OCI-LY3 (cell line): ENCODE measurements at regions not wholly inside any gene's neighbourhood (a gene's known extent, or its start where the extent isn't known, plus 50 kb on each side); places are given as distances from the start of the nearest gene placed in this dataset.

Experiments used
- H2AFZ ChIP-seq: fragments of 200-600, 300-600 bp; shearing (Covaris generic); 2 replicates; pipeline ENCODE4 v1.6.0; 2014; ENCODE audit warnings: antibody characterized with exemption, low read depth, low read length
- H3K27ac ChIP-seq: fragments of 200-600, 300-600 bp; sonication (generic); 2 replicates; pipeline ENCODE4 v1.5.1; 2014; ENCODE audit warnings: mild to moderate bottlenecking, low read length, moderate library complexity, mixed read lengths
- H3K27me3 ChIP-seq: fragments of 200-600, 300-600 bp; sonication (generic); 2 replicates; pipeline ENCODE4 v1.6.1; 2014; ENCODE audit warnings: low read depth, low read length, mixed read lengths
- H3K36me3 ChIP-seq: fragments of 200-600, 300-600 bp; sonication (generic); replicated peaks from 2 replicates; pipeline ENCODE3; 2014; ENCODE audit warnings: low read depth, low read length, mixed read lengths
- H3K4me1 ChIP-seq: fragments of 300-600, 200-600 bp; sonication (generic); 2 replicates; pipeline ENCODE4 v1.6.1; 2014; ENCODE audit warnings: low read length, mixed read lengths
- H3K4me2 ChIP-seq: fragments of 200-600, 300-600 bp; sonication (generic); 2 replicates; pipeline ENCODE4 v1.6.1; 2014; ENCODE audit warnings: low read length, mixed read lengths
- H3K4me3 ChIP-seq: fragments of 300-600, 200-600 bp; sonication (generic); 2 replicates; pipeline ENCODE4 v1.5.1; 2014; ENCODE audit warnings: antibody characterized with exemption, mild to moderate bottlenecking, low read length, moderate library complexity
- H3K79me2 ChIP-seq: fragments of 300-600, 200-600 bp; shearing (Covaris generic); 2 replicates; pipeline ENCODE4 v1.6.1; 2014; ENCODE audit warnings: mild to moderate bottlenecking, low read length, mixed read lengths
- H3K9ac ChIP-seq: fragments of 300-600, 200-600 bp; shearing (Covaris generic); 2 replicates; pipeline ENCODE4 v1.6.0; 2014; ENCODE audit warnings: mild to moderate bottlenecking, low read length, moderate library complexity
- H3K9me3 ChIP-seq: fragments of 200-600, 300-600 bp; shearing (Covaris generic); 2 replicates; pipeline ENCODE4 v1.6.1; 2014; ENCODE audit warnings: low read length, mixed read lengths; ENCODE audit not compliant: insufficient read depth
- H4K20me1 ChIP-seq: fragments of 200-600, 300-600 bp; sonication (generic); 2 replicates; pipeline ENCODE4 v1.6.1; 2016; ENCODE audit warnings: low read length, mixed read lengths; ENCODE audit not compliant: insufficient read depth
- EZH2phosphoT487 ChIP-seq: fragments of 200-600 bp; shearing (Covaris generic); IDR thresholded peaks from 2 replicates; pipeline ENCODE4 v1.6.1; 2018; ENCODE audit warnings: antibody characterized with exemption, mixed run types, low read depth
- TF ChIP-seq, protein P1 (sequence below): fragments of 200-600, 300-600 bp; sonication (generic); IDR thresholded peaks from 2 replicates; pipeline ENCODE4 v1.5.1; 2014; ENCODE audit warnings: antibody characterized with exemption, low read length, low read depth

DNA sequence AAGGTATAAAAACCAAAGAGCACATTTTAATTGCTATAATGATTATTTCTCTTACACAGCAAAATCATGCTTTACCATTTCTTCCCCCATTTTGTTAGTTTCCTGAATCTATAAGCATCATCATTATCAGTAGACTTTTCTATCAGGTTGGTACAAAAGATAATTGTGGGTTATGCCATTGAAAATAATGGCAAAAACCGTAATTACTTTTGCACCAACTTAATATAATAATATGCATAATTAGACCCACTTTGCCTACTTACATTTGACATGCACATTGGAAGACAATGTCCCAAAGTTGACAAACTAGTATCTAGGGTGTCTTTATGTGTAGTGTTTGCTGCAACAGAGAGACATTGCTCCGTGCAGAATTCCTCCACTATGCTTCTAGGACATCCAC is 594.2 kb downstream of the LMO4 start:
- H3K79me2 ChIP-seq = no peaks in the 10 kb centered on the region
- no peak overlapping the region for H3K27ac ChIP-seq
- H2AFZ ChIP-seq = no peak overlapping the region
- no peaks in the 10 kb centered on the region for H3K9me3 ChIP-seq
- H4K20me1 ChIP-seq = no peaks in the 10 kb centered on the region
- no peaks in the 10 kb centered on the region for H3K4me1 ChIP-seq
- no peaks in the 10 kb centered on the region for H3K36me3 ChIP-seq
- no peak overlapping the region for H3K4me3 ChIP-seq
- H3K9ac ChIP-seq = no peak overlapping the region
- TF ChIP-seq EZH2phosphoT487 = no peak
- TF ChIP-seq, protein P1, sequence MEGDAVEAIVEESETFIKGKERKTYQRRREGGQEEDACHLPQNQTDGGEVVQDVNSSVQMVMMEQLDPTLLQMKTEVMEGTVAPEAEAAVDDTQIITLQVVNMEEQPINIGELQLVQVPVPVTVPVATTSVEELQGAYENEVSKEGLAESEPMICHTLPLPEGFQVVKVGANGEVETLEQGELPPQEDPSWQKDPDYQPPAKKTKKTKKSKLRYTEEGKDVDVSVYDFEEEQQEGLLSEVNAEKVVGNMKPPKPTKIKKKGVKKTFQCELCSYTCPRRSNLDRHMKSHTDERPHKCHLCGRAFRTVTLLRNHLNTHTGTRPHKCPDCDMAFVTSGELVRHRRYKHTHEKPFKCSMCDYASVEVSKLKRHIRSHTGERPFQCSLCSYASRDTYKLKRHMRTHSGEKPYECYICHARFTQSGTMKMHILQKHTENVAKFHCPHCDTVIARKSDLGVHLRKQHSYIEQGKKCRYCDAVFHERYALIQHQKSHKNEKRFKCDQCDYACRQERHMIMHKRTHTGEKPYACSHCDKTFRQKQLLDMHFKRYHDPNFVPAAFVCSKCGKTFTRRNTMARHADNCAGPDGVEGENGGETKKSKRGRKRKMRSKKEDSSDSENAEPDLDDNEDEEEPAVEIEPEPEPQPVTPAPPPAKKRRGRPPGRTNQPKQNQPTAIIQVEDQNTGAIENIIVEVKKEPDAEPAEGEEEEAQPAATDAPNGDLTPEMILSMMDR = no peak
- H3K27me3 ChIP-seq = no peaks in the 10 kb centered on the region
- H3K4me2 ChIP-seq = no peak overlapping the region

DNA sequence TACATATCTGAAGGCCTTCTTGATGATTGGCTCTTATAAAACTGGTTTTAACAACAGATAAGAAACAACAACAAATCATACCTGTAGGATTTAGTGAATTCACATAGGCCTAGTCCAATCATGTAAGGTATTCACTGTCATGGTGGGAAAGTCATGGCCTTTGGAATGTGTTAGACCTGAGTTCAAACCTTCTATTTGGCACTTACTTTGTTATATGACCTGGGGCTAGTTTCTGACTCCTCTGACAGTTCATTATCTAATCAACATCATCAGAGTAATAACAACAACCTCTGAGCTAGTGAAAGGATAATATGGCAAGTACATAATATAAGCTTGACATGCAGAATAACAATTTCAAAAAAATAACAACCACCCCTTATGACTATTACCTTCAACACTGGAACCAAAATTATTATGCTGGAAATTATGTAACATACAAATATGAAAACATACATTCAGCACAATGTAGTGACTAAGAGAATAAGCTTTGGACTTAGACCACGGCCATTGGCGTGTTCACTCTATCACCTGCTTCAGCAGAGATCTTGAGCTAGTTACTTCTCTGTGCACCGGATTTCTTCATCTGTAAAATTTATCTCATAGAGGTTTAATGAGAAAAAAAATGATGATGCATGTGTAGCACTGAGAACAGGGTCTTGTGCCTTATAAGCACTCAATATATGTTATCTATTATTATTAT is 597.6 kb downstream of the LMO4 start:
- Histone ChIP-seq H3K9me3 (no peaks in the 10 kb centered on the region), H4K20me1 (no peaks in the 10 kb centered on the region), H3K27ac (no peak overlapping the region), H3K9ac (no peak overlapping the region), H3K4me3 (no peak overlapping the region), H3K4me2 (no peak overlapping the region), H3K27me3 (no peaks in the 10 kb centered on the region), H3K79me2 (no peaks in the 10 kb centered on the region), H2AFZ (no peak overlapping the region), H3K4me1 (no peaks in the 10 kb centered on the region), H3K36me3 (no peaks in the 10 kb centered on the region)
- TF ChIP-seq, protein P1 = no peak
- TF ChIP-seq EZH2phosphoT487 = no peak

DNA sequence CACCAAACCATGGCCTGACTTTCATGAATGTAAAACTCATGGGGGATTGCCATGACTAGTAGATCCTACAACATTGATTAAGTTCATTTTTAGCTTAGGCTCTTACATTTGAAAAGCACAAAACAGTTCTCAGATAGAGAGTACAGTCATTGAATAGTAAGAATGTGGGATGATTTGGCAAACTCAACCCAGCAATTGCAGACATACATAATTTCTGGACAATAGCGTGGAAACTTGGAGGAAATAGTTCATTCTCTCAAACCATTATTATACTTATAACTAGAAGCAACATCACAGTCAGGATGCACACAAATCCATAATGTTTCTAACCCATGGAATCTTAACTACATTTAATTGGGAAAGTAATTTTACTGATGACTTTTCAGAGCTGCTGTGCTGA is 598.2 kb downstream of the LMO4 start:
- H3K4me3 ChIP-seq = no peak overlapping the region
- no peaks in the 10 kb centered on the region for H3K4me1 ChIP-seq
- no peaks in the 10 kb centered on the region for H3K9me3 ChIP-seq
- H3K79me2 ChIP-seq = no peaks in the 10 kb centered on the region
- no peaks in the 10 kb centered on the region for H3K36me3 ChIP-seq
- no peaks in the 10 kb centered on the region for H4K20me1 ChIP-seq
- TF ChIP-seq EZH2phosphoT487 = no peak
- TF ChIP-seq, protein P1 = no peak
- no peak overlapping the region for H3K9ac ChIP-seq
- H3K27ac ChIP-seq = no peak overlapping the region
- no peak overlapping the region for H2AFZ ChIP-seq
- H3K4me2 ChIP-seq = no peak overlapping the region
- no peaks in the 10 kb centered on the region for H3K27me3 ChIP-seq

DNA sequence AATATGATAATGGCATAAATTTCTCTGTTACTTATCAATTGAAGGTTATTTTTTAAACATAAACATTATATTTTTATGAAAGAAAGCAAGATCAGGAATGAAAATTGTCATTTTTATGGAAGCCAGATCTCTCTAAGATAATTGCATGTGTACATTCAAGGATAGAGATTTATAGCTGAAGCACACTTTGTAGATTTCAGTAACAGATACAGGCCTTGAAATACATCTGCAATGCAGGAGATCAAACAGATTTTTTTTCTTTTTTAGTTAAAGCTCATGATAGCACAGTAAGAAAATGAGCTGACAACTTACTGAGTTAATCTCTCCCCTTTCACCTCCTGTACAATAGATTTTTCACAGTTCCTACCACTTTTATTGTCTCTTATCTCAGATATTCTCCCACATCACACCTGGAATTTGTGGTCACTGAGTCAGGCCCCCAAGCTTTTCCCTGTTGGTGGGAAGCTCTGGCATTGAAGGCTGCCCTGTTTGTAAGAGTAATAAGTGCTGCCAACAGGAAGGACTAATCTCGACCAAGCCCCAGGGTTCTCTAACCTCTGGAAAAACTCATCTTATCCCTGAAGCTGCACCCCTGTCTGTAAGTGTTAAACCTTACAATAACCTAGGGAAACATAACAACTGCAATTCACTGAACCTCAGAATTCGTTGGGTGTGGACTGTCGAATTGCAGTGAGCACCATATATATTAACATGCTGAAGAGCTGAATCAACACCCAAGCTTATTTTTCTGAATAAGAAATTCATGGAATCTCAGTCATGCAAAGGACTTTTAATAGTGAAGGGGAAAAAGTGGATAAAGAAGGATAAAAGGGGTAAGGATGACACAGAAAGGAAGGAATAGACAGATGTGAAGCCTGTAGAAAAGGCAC is 599.0 kb downstream of the LMO4 start:
- Histone ChIP-seq H2AFZ (no peak overlapping the region), H4K20me1 (no peaks in the 10 kb centered on the region), H3K9ac (no peak overlapping the region)

More for the DNA sequence above, 599.0 kb downstream of the LMO4 start:
- Histone ChIP-seq H3K4me1 (no peaks in the 10 kb centered on the region), H3K27me3 (no peaks in the 10 kb centered on the region), H3K9me3 (no peaks in the 10 kb centered on the region), H3K4me2 (no peak overlapping the region), H3K79me2 (no peaks in the 10 kb centered on the region), H3K27ac (no peak overlapping the region), H3K4me3 (no peak overlapping the region), H3K36me3 (no peaks in the 10 kb centered on the region)
- TF ChIP-seq EZH2phosphoT487 = no peak
- TF ChIP-seq, protein P1 = no peak
